DOHH2 (cell line): ENCODE measurements at regions not wholly inside any gene's neighbourhood (a gene's known extent, or its start where the extent isn't known, plus 50 kb on each side); places are given as distances from the start of the nearest gene placed in this dataset.

Experiments used
- CTCF ChIP-seq: fragments of 200-600 bp; sonication (generic); IDR thresholded peaks from one replicate; pipeline ENCODE4 v1.5.1; 2014; ENCODE audit warnings: antibody characterized with exemption, mild to moderate bottlenecking, low read depth, low read length; ENCODE audit not compliant: poor library complexity, severe bottlenecking
- EZH2phosphoT487 ChIP-seq: fragments of 200-600 bp; sonication (generic); IDR thresholded peaks from 2 replicates; pipeline ENCODE4 v1.6.1; 2017; ENCODE audit warnings: borderline replicate concordance, mild to moderate bottlenecking, antibody characterized with exemption, low read length, moderate library complexity, mixed read lengths

GRCh38 chr10:108608860-108609259, 1314.5 kb downstream of the XPNPEP1 start:
- TF ChIP-seq CTCF (no peak), EZH2phosphoT487 (no peak)
